ENCODE measurements at regions not wholly inside any gene's neighbourhood (a gene's known extent, or its start where the extent isn't known, plus 50 kb on each side); places are given as distances from the start of the nearest gene placed in this dataset.

- DNase-seq (ENCODE audit: low read depth, low spot score): no peak
These were observed 69.1 kb downstream of the OTP start for GRCh38 chr5:77569409-77569808.

GRCh38 chr5:77568555-77568954, 70.0 kb downstream of the OTP start:
- DNase-seq (ENCODE audit: low read depth, low spot score): no peak

GRCh38 chr5:77568082-77568481, 70.4 kb downstream of the OTP start:
- no peak for DNase-seq (ENCODE audit: low read depth, low spot score)

GRCh38 chr5:77563475-77563874, 71.4 kb upstream of the WDR41 start:
- no peak for DNase-seq (ENCODE audit: low read depth, low spot score)

- DNase-seq (ENCODE audit: low read depth, low spot score): no peak
These were observed 69.8 kb upstream of the WDR41 start for GRCh38 chr5:77561965-77562364.

- peak; percentile 4 for DNase-seq (ENCODE audit: low read depth, low spot score)
These were observed 68.7 kb upstream of the WDR41 start for GRCh38 chr5:77560677-77561263.

GRCh38 chr5:77558266-77558665, 66.2 kb upstream of the WDR41 start:
- DNase-seq (ENCODE audit: low read depth, low spot score): no peak

GRCh38 chr5:77550406-77550805, 58.3 kb upstream of the WDR41 start:
- no peak for DNase-seq (ENCODE audit: low read depth, low spot score)

- DNase-seq (ENCODE audit: low read depth, low spot score): no peak
These were observed 53.2 kb upstream of the WDR41 start for GRCh38 chr5:77545285-77545684.

Data from brain pericyte (primary cell).